ENCODE measurements at regions not wholly inside any gene's neighbourhood (a gene's known extent, or its start where the extent isn't known, plus 50 kb on each side); places are given as distances from the start of the nearest gene placed in this dataset.

DNA sequence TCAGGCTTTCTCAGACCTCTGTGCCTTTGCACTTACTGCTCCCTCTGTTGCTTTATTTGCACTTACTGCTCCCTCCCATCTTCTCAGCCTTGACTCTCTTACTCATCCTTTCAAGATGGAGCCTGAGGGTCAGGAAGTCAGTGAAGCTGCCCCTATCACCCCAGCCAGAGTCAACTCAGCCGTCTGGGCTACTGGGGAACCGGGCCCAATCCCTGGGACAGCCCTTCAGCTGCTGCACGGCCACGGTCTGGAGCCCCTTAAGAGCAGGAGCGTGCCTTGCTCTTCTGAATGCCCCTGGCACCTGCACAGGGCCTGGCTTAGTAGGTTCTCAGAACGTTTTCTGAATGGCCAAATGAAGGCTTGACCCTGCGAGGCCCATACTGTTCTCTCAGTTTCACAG is 244.4 kb downstream of the FOXD2 start:
- TF ChIP-seq FOXP2 (optimal IDR thresholded peaks at IDR 0.05; ENCODE audit: borderline replicate concordance, extremely low read depth, extremely low read length, insufficient read depth) (no peak), TAF1 (IDR thresholded peaks at IDR 0.05; ENCODE audit: borderline replicate concordance, insufficient read depth, low read length) (no peak), POLR2AphosphoS5 (IDR thresholded peaks at IDR 0.05; ENCODE audit: low read depth, low read length) (no peak), SIN3A (IDR thresholded peaks at IDR 0.05; ENCODE audit: borderline replicate concordance, insufficient read depth, low read length) (no peak)
- TF ChIP-seq, protein P1, sequence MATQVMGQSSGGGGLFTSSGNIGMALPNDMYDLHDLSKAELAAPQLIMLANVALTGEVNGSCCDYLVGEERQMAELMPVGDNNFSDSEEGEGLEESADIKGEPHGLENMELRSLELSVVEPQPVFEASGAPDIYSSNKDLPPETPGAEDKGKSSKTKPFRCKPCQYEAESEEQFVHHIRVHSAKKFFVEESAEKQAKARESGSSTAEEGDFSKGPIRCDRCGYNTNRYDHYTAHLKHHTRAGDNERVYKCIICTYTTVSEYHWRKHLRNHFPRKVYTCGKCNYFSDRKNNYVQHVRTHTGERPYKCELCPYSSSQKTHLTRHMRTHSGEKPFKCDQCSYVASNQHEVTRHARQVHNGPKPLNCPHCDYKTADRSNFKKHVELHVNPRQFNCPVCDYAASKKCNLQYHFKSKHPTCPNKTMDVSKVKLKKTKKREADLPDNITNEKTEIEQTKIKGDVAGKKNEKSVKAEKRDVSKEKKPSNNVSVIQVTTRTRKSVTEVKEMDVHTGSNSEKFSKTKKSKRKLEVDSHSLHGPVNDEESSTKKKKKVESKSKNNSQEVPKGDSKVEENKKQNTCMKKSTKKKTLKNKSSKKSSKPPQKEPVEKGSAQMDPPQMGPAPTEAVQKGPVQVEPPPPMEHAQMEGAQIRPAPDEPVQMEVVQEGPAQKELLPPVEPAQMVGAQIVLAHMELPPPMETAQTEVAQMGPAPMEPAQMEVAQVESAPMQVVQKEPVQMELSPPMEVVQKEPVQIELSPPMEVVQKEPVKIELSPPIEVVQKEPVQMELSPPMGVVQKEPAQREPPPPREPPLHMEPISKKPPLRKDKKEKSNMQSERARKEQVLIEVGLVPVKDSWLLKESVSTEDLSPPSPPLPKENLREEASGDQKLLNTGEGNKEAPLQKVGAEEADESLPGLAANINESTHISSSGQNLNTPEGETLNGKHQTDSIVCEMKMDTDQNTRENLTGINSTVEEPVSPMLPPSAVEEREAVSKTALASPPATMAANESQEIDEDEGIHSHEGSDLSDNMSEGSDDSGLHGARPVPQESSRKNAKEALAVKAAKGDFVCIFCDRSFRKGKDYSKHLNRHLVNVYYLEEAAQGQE (IDR thresholded peaks at IDR 0.05; ENCODE audit: insufficient read depth in 1 of 2, low read depth in 2 of 2, low read length in 2 of 2): no peak

DNA sequence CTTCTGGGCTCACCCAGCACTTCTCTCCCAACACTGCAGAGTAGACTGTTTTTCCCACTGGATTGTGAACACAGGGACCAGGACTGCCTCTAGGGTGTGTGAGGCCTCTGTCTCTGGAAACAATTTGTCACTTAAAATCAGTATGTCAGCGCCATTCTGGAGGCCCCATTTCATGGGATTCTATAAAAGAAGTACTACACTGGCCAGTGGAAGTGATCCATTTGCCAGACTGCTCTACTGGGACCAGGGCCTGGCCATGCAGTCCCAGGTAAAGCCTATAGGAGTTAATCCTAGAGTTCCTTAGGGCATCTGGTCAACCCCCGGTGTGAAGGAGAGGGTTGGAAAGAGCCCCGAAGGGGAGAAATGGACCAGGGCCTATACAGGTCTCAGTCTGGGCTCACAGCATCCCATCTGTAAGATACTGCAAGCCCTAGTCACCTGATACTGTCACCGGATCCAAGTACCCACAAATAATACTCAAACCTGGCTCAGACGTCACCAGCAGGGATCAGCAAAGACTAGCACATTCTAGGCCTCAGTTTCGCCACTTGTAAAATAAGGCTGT is 245.0 kb downstream of the FOXD2 start:
- TF ChIP-seq SIN3A (IDR thresholded peaks at IDR 0.05; ENCODE audit: borderline replicate concordance, insufficient read depth, low read length) (no peak), TAF1 (IDR thresholded peaks at IDR 0.05; ENCODE audit: borderline replicate concordance, insufficient read depth, low read length) (no peak), POLR2AphosphoS5 (IDR thresholded peaks at IDR 0.05; ENCODE audit: low read depth, low read length) (no peak), FOXP2 (optimal IDR thresholded peaks at IDR 0.05; ENCODE audit: borderline replicate concordance, extremely low read depth, extremely low read length, insufficient read depth) (no peak)
- TF ChIP-seq, protein P1 (IDR thresholded peaks at IDR 0.05; ENCODE audit: insufficient read depth in 1 of 2, low read depth in 2 of 2, low read length in 2 of 2): no peak

DNA sequence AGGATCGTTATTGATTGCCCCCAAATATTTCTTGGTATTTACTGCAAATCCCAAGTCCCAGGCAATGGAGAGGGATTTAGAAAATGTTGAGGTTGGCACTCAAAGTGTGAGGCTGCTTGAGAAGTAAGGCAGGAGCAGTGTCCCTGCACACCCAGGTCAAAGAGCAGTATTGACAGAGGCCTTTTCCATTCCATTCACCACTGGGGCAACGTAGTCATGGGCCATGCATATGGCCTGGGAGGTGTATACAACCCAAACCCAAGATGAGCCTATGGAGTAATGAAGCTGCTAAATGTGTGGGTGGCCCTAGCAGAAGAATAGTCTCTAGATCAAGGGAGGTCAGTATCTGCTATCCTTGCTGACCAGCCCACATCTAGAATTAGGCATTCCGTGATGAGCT is 245.6 kb downstream of the FOXD2 start:
- TF ChIP-seq POLR2AphosphoS5 (IDR thresholded peaks at IDR 0.05; ENCODE audit: low read depth, low read length) (no peak), SIN3A (IDR thresholded peaks at IDR 0.05; ENCODE audit: borderline replicate concordance, insufficient read depth, low read length) (no peak)
- TF ChIP-seq, protein P1 (IDR thresholded peaks at IDR 0.05; ENCODE audit: insufficient read depth in 1 of 2, low read depth in 2 of 2, low read length in 2 of 2): no peak

DNA sequence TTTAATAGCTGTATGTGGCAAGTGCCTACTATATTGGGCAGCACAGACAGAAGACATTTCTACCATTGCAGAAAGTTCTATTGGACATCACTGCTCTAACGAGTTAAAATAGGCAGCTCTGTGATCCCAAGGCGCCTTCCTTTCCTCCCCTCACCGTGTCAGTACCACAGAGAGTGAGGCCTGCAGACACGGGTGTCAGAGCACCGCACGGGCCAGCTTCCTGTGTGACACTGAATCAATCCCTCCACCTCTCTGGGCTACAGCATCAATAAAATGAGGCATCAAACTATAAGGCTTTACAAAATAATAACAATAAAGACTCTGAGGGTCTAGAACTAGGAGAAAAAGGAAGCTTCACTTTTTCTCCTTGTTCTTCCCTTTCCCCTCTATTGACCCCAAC is 246.7 kb downstream of the FOXD2 start:
- no peak for TF ChIP-seq TAF1 (IDR thresholded peaks at IDR 0.05; ENCODE audit: borderline replicate concordance, insufficient read depth, low read length)
- no peak for TF ChIP-seq FOXP2 (optimal IDR thresholded peaks at IDR 0.05; ENCODE audit: borderline replicate concordance, extremely low read depth, extremely low read length, insufficient read depth)
- TF ChIP-seq, protein P1 (IDR thresholded peaks at IDR 0.05; ENCODE audit: insufficient read depth in 1 of 2, low read depth in 2 of 2, low read length in 2 of 2): no peak
- no peak for TF ChIP-seq SIN3A (IDR thresholded peaks at IDR 0.05; ENCODE audit: borderline replicate concordance, insufficient read depth, low read length)
- TF ChIP-seq POLR2AphosphoS5 (IDR thresholded peaks at IDR 0.05; ENCODE audit: low read depth, low read length): no peak
